ENCODE measurements at regions not wholly inside any gene's neighbourhood (a gene's known extent, or its start where the extent isn't known, plus 50 kb on each side); places are given as distances from the start of the nearest gene placed in this dataset.

DNA sequence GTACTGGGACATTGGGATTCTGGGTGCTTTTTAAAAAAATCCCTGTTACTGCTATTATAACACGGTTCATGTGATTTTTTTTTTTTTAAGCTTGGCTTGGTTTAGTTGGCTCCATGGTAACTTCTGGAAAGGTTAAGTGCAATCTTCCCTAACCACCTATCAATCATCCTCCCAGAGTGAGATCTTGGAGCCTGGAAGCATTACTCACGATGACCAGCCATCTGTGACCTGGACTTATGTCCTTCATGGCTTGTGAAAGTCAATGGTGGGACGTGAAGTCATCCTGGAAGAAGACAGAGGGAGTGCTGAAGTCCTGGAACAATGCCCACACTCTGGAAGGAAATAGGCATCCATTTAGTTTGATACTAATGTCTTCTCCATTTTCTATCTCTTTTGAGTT is 135.5 kb upstream of the FRMD4A start:
- TF ChIP-seq POLR2AphosphoS5 (IDR thresholded peaks at IDR 0.05) (no peak), POLR2A (IDR thresholded peaks at IDR 0.05) (no peak), CTCF (IDR thresholded peaks at IDR 0.05) (no peak), EP300 (IDR thresholded peaks at IDR 0.05) (no peak)

Measured in stomach (tissue), 4 donors.